DMS53 treated with DMSO at 0.1 percent for 48 hours (cell line): ENCODE measurements at regions not wholly inside any gene's neighbourhood (a gene's known extent, or its start where the extent isn't known, plus 50 kb on each side); places are given as distances from the start of the nearest gene placed in this dataset.

Experiments
- DNase-seq: peaks from one replicate; lab custom pipeline; 2025; ENCODE audit not compliant: unreplicated experiment; lab: John Stamatoyannopoulos, UW

DNA sequence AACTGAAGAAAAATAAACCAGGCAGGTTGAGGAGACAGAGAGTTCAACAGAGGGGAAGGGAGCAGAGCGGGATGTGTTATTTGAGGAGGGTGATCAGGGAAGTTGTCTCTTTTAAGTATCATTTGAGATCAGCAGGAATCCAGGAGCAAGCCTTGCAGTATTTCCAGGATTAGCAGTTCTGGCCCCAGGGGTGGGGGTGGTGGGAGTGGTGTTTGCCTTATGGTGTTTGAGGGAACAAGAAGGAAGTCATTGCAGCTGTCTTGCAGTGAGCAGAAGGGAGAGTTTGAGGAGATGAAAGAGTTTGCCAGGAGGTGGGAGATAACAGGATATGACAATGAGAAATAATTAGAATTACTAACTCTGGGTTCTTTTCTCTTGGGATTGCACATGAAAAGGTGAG is 418.6 kb downstream of the NELL2 start:
- DNase-seq = no peak

DNA sequence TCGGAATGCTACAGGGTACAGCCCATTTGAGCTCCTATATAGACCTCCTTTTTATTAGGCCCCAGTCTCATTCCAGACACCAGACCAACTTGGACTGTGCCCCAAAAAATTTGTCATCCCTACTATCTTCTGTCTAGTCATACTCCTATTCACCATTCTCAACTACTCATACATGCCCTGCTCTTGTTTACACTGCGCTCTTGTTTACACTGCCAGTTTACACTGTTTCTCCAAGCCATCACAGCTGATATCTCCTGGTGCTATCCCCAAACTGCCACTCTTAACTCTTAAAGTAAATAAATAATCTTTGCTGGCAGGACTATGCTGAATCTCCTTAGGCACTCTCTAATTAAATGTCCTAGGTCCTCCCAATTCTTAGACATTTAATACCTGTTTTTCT is 421.2 kb downstream of the NELL2 start:
- peak; percentile 53 for DNase-seq

DNA sequence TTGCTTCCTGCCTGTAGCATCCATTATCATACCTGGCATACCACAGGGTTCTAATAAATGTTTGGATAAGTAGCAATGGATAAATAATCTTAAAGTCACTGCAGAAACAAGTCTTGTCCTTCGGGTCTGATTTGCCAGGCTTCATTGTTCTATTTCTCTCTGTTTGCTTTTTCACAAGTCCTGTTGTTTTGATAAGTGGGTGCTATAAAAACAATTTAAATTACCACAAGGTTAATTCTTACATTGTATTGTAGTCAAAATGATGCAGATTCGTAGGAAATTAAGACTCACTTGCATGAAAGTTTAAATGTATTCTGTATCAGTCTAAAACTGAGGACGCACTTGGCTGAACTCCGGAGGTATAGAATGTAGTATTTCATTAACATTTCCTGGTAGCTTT is 429.9 kb downstream of the NELL2 start:
- DNase-seq = no peak

DNA sequence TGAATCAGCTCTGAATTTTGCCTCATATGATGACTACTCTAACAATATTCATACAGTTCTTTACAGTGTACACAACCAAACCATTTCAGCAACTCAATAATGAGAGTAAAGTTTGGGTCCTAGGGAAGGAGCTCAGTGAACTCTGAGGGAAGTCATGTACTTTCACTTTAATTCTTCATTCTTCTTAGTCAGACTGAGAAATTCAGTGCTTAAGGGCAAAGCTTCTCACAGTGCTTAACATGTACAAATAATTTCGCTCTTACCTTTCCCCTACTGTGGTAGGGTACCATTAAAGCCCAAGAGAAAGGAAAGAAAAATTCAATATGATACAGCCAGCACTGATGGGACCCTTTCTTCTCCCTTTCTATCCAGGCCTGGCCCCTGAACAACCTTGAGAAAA is 435.0 kb downstream of the NELL2 start:
- no peak for DNase-seq
